DND-41 (cell line): ENCODE measurements at regions not wholly inside any gene's neighbourhood (a gene's known extent, or its start where the extent isn't known, plus 50 kb on each side); places are given as distances from the start of the nearest gene placed in this dataset.

ENCODE experiments used
- CTCF ChIP-seq: IDR thresholded peaks from 2 replicates; pipeline ENCODE4 v1.5.1; 2012; ENCODE audit warnings: borderline replicate concordance, low read length, moderate library complexity, mild to moderate bottlenecking; ENCODE audit not compliant: poor library complexity, severe bottlenecking; ENCODE audit errors: extremely low read depth
- EZH2 ChIP-seq: IDR thresholded peaks from 3 replicates; pipeline ENCODE4 v1.6.1; 2012; ENCODE audit warnings: borderline replicate concordance, low read depth, mild to moderate bottlenecking, moderate library complexity, low read length, inconsistent platforms; ENCODE audit not compliant: severe bottlenecking

- TF ChIP-seq CTCF (no peak), EZH2 (no peak)
Measured at GRCh38 chr10:105925045-105925785, 1239.3 kb downstream of the SORCS1 start.
